CD4-positive, alpha-beta T cell (primary cell): ENCODE measurements at regions not wholly inside any gene's neighbourhood (a gene's known extent, or its start where the extent isn't known, plus 50 kb on each side); places are given as distances from the start of the nearest gene placed in this dataset.

Source experiments
- ATAC-seq: fragments of 200-7000 bp; cut with Tn5 transposase; one replicate; pipeline ENCODE4 v1.10.0; 2022; ENCODE audit warnings: mild to moderate bottlenecking; ENCODE audit not compliant: poor library complexity
- CTCF ChIA-PET: fragments of 350-600 bp; sonication (Branson Sonifier 250); formaldehyde crosslinking; loops from one replicate; lab custom pipeline; 2021; ENCODE audit warnings: antibody characterized with exemption, inconsistent platforms; lab: Charles Lee
- POLR2A ChIA-PET: fragments of 350-600 bp; sonication (Branson Sonifier 250); formaldehyde crosslinking; loops from one replicate; lab custom pipeline; 2021; ENCODE audit warnings: antibody characterized with exemption, inconsistent platforms; lab: Charles Lee
- DNase-seq, 14 experiments: peaks; one replicate each; pipeline ENCODE4 v3.0.0-alpha.2; 2013 to 2020; ENCODE audit warnings: mixed read lengths in 2 of 14
- H3K27ac ChIP-seq, 2 donors: one replicate each; pipeline versions ENCODE4 v1.5.1 to v1.7.0; 2013; ENCODE audit warnings: low read length in 2 of 2, low read depth in 1 of 2, mild to moderate bottlenecking in 1 of 2
- H3K27me3 ChIP-seq, 2 experiments: 1 replicate in 1 of 2; 2 replicates in 1 of 2; pipeline versions ENCODE4 v1.6.1 to v1.7.0; 2013; ENCODE audit warnings: low read length in 2 of 2, control low read depth in 1 of 2, mild to moderate bottlenecking in 1 of 2, moderate library complexity in 1 of 2; ENCODE audit not compliant: insufficient read depth in 2 of 2, control insufficient read depth in 1 of 2
- H3K36me3 ChIP-seq: one replicate; pipeline ENCODE4 v1.6.1; 2013; ENCODE audit warnings: low read length, control low read depth; ENCODE audit not compliant: insufficient read depth
- H3K4me1 ChIP-seq: one replicate; pipeline ENCODE4 v1.6.1; 2013; ENCODE audit warnings: low read length, control low read depth; ENCODE audit not compliant: insufficient read depth
- H3K4me3 ChIP-seq: one replicate; pipeline ENCODE4 v1.5.1; 2013; ENCODE audit warnings: mild to moderate bottlenecking, low read length, moderate library complexity
- H3K9me3 ChIP-seq, 2 experiments: 1 replicate in 1 of 2; 2 replicates in 1 of 2; pipeline versions ENCODE4 v1.6.1 to v1.7.0; 2013; ENCODE audit warnings: low read length in 2 of 2, mild to moderate bottlenecking in 2 of 2, control low read depth in 1 of 2, moderate library complexity in 1 of 2; ENCODE audit not compliant: control insufficient read depth in 1 of 2, insufficient read depth in 1 of 2
- H3K27ac Mint-ChIP-seq: one replicate; pipeline ENCODE4 v1.8.0; 2020; ENCODE audit warnings: mixed read lengths
- H3K27me3 Mint-ChIP-seq: one replicate; pipeline ENCODE4 v1.8.0; 2021; ENCODE audit warnings: mixed read lengths
- H3K36me3 Mint-ChIP-seq: one replicate; pipeline ENCODE4 v1.8.0; 2021; ENCODE audit warnings: low read depth, mixed read lengths
- H3K4me1 Mint-ChIP-seq: one replicate; pipeline ENCODE4 v1.8.0; 2021; ENCODE audit warnings: low read depth, mixed read lengths
- H3K4me3 Mint-ChIP-seq: one replicate; pipeline ENCODE4 v1.8.0; 2020; ENCODE audit warnings: mild to moderate bottlenecking, mixed read lengths
- H3K9me3 Mint-ChIP-seq: one replicate; pipeline ENCODE4 v1.8.0; 2020; ENCODE audit warnings: mixed read lengths
- CTCF ChIP-seq: fragments of 200-600 bp; IDR thresholded peaks from one replicate; pipeline ENCODE4 v1.8.0; 2022; ENCODE audit warnings: antibody characterized with exemption, mild to moderate bottlenecking
- intact Hi-C, 2 experiments: fragments of 100-400 bp; cut with DNase I in 1 of 2; cut with micrococcal nuclease in 1 of 2; formaldehyde crosslinking; loops; one replicate each; pipeline versions ENCODE4 v1.15.1 to v1.9.0; 2023 to 2025; cut with DNase I, micrococcal nuclease

GRCh38 chr2:22812065-22812680 lies 572.8 kb upstream of the KLHL29 start:
- no peak for DNase-seq
- no peaks in the 10 kb centered on the region for H3K4me1 ChIP-seq
- Mint-ChIP-seq H3K4me1 (no peaks in the 10 kb centered on the region), H3K36me3 (no peaks in the 10 kb centered on the region), H3K9me3 (peaks cover 2% of the 10 kb centered on the region), H3K27ac (no peak overlapping the region), H3K4me3 (no peak overlapping the region), H3K27me3 (no peaks in the 10 kb centered on the region)
- CTCF ChIA-PET: no interaction called here
- no peaks in the 10 kb centered on the region for H3K36me3 ChIP-seq
- H3K4me3 ChIP-seq: no peak overlapping the region
- no peaks in the 10 kb centered on the region for H3K27me3 ChIP-seq
- POLR2A ChIA-PET: no interaction called here
- H3K27ac ChIP-seq: no peak overlapping the region
- intact Hi-C loops: no loop called here
- peaks cover 0 to 9% of the 10 kb centered on the region in 2 experiments for H3K9me3 ChIP-seq
- no peak for ATAC-seq
- no peak for TF ChIP-seq CTCF

GRCh38 chr2:22817197-22817596 lies 567.8 kb upstream of the KLHL29 start:
- intact Hi-C loops: no loop called here
- peaks cover 4% of the 10 kb centered on the region for H3K9me3 Mint-ChIP-seq
- H3K27ac ChIP-seq: no peak overlapping the region
- no peaks in the 10 kb centered on the region for H3K36me3 Mint-ChIP-seq
- H3K4me1 ChIP-seq: no peaks in the 10 kb centered on the region
- DNase-seq (no peak), ATAC-seq (no peak)
- POLR2A ChIA-PET: no interaction called here
- no peaks in the 10 kb centered on the region for H3K27me3 Mint-ChIP-seq
- no peaks in the 10 kb centered on the region for H3K4me1 Mint-ChIP-seq
- no peak overlapping the region for H3K4me3 ChIP-seq
- H3K4me3 Mint-ChIP-seq: no peak overlapping the region
- H3K9me3 ChIP-seq: peaks cover 0 to 9% of the 10 kb centered on the region in 2 experiments
- no peak for TF ChIP-seq CTCF
- H3K27me3 ChIP-seq: no peaks in the 10 kb centered on the region
- H3K27ac Mint-ChIP-seq: no peak overlapping the region
- CTCF ChIA-PET: no interaction called here
- H3K36me3 ChIP-seq: no peaks in the 10 kb centered on the region

- ChIA-PET POLR2A (no interaction called here), CTCF (no interaction called here)
Measured at GRCh38 chr2:22821458-22821857, 563.5 kb upstream of the KLHL29 start.

More at GRCh38 chr2:22821458-22821857, 563.5 kb upstream of the KLHL29 start:
- H3K4me1 ChIP-seq: no peaks in the 10 kb centered on the region
- no peaks in the 10 kb centered on the region for H3K27me3 ChIP-seq
- intact Hi-C loops: no loop called here
- H3K4me3 ChIP-seq: no peak overlapping the region
- Mint-ChIP-seq H3K27me3 (no peaks in the 10 kb centered on the region), H3K4me1 (no peaks in the 10 kb centered on the region), H3K9me3 (peaks cover 4% of the 10 kb centered on the region), H3K27ac (no peak overlapping the region), H3K4me3 (no peak overlapping the region), H3K36me3 (no peaks in the 10 kb centered on the region)
- TF ChIP-seq CTCF: no peak
- H3K9me3 ChIP-seq: peaks cover 0 to 6% of the 10 kb centered on the region in 2 experiments
- ATAC-seq (no peak), DNase-seq (no peak)
- H3K36me3 ChIP-seq: no peaks in the 10 kb centered on the region
- H3K27ac ChIP-seq: no peak overlapping the region
